Skeletal muscle tissue (tissue), 3 donors: ENCODE measurements at regions not wholly inside any gene's neighbourhood (a gene's known extent, or its start where the extent isn't known, plus 50 kb on each side); places are given as distances from the start of the nearest gene placed in this dataset.
"Not testable (repeated sequence)": the region's sequence is repeated elsewhere in the genome, so short reads cannot be mapped to it uniquely, and the experiment has no call there.

Source experiments
- H3K27ac ChIP-seq: one replicate; pipeline ENCODE4 v1.7.0; 2013; ENCODE audit warnings: mild to moderate bottlenecking, low read depth, low read length, inconsistent platforms
- H3K27me3 ChIP-seq, 3 donors: one replicate each; pipeline ENCODE4 v1.7.0; 2013; ENCODE audit warnings: low read length in 3 of 3; ENCODE audit not compliant: control insufficient read depth in 3 of 3, insufficient read depth in 3 of 3
- H3K36me3 ChIP-seq, 3 donors: one replicate each; pipeline ENCODE4 v1.7.0; 2013; ENCODE audit warnings: low read length in 3 of 3; ENCODE audit not compliant: control insufficient read depth in 3 of 3, insufficient read depth in 3 of 3
- H3K4me1 ChIP-seq, 3 donors: one replicate each; pipeline ENCODE4 v1.7.0; 2013; ENCODE audit warnings: low read length in 3 of 3, mild to moderate bottlenecking in 3 of 3; ENCODE audit not compliant: control insufficient read depth in 3 of 3, insufficient read depth in 3 of 3
- H3K4me3 ChIP-seq, 3 donors: one replicate each; pipeline ENCODE4 v1.7.0; 2013; ENCODE audit warnings: low read length in 3 of 3
- H3K9ac ChIP-seq, 3 donors: one replicate each; pipeline ENCODE4 v1.7.0; 2013; ENCODE audit warnings: low read length in 3 of 3, mild to moderate bottlenecking in 3 of 3, moderate library complexity in 2 of 3, low read depth in 1 of 3
- H3K9me3 ChIP-seq, 3 donors: one replicate each; pipeline ENCODE4 v1.7.0; 2013; ENCODE audit warnings: low read length in 3 of 3; ENCODE audit not compliant: control insufficient read depth in 3 of 3
- donor health status: Osteomylitis.

DNA sequence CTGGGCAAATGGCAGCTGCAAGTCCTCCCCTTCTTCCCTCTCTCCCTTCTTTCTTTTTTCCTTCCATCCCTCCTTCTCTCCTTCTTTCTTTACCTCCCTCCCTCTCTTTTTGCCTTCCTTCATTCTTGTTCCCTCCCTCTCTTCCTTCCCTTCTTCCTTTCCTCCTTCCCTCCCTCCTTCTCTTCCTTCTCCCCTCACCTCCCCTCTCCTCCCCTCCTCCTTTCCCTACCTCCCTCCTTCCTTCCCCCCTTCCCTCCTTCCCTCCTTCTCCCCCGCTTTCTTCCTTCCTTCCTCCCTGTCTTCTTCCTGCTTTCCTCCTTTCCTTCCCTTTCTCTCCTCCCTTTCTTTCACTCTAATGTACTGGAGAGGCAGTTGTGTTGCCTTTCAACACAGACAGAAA is 110.8 kb upstream of the SALL1 start:
- H3K9me3 ChIP-seq, result peaks cover 0 to 4% (median 0%) of the 10 kb centered on the region in 3 donors
- H3K27me3 ChIP-seq, result no peaks in the 10 kb centered on the region
- H3K36me3 ChIP-seq, result no peaks in the 10 kb centered on the region
- no peak overlapping the region for H3K9ac ChIP-seq
- no peaks in the 10 kb centered on the region for H3K4me1 ChIP-seq
- H3K27ac ChIP-seq, result no peak overlapping the region
- H3K4me3 ChIP-seq, result no peak overlapping the region

DNA sequence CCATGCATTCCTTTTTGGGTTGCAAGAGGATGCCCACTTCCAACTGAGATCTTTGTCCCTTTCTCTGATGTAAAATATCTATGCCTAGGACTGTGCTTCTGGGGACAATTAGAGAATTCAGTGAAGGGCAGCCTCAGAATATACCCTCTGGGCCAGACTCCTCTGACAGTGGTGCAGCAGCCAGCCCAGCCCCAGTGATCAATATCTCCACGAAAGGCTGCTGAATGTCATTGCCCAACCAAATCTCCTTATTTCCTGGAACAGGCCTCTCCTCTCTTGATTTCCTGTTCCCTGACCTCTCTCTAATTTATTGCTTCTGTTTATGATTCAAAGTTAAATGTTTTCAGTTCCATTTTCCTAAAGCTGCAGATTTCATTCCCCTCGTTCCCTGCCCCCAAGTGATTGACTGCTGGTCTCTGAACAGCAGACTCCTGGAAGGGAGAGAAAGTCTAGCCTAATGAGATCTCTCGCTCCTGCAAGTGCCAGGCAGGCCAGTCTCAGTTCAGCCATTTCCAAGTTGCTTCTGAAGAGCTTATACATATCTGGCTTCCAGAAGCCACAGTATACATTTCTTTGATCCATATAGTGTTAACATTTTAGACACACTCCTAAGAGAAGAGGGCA is 104.4 kb upstream of the SALL1 start:
- no peaks in the 10 kb centered on the region for H3K9me3 ChIP-seq
- no peaks in the 10 kb centered on the region for H3K36me3 ChIP-seq
- no peak overlapping the region for H3K9ac ChIP-seq

DNA sequence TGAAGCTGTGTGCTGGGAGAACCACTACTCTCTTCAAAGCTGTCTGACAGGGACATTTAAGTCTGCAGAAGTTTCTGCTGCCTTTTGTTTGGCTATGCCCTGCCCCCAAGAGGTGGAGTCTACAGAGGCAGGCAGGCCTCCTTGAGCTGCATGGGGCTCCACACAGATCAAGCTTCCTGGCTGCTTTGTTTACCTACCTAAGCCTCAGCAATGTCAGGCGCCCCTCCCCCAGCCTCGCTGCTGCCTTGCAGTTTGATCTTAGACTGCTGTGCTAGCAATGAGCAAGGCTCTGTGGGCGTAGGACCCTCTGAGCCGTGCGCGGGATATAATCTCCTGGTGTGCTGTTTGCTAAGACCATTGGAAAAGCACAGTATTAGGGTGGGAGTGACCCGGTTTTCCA is 103.3 kb upstream of the SALL1 start:
- H3K4me3 ChIP-seq, H3K27me3 ChIP-seq, H3K27ac ChIP-seq, H3K9ac ChIP-seq, H3K4me1 ChIP-seq, H3K9me3 ChIP-seq, H3K36me3 ChIP-seq: not testable (repeated sequence)

More for the DNA sequence above, 104.4 kb upstream of the SALL1 start:
- Histone ChIP-seq H3K27ac (no peak overlapping the region), H3K4me1 (no peaks in the 10 kb centered on the region), H3K4me3 (no peak overlapping the region), H3K27me3 (no peaks in the 10 kb centered on the region)

GRCh38 chr16:51248217-51248616 is 97.1 kb upstream of the SALL1 start:
- no peaks in the 10 kb centered on the region for H3K36me3 ChIP-seq
- H3K27ac ChIP-seq, result no peak overlapping the region
- H3K9ac ChIP-seq, result no peak overlapping the region
- peaks cover 0 to 5% (median 0%) of the 10 kb centered on the region in 3 donors for H3K27me3 ChIP-seq
- H3K9me3 ChIP-seq, result peaks cover 0 to 2% (median 0%) of the 10 kb centered on the region in 3 donors
- H3K4me1 ChIP-seq, result no peaks in the 10 kb centered on the region
- no peak overlapping the region for H3K4me3 ChIP-seq

- no peak overlapping the region for H3K9ac ChIP-seq
- H3K4me3 ChIP-seq, result no peak overlapping the region
- H3K9me3 ChIP-seq, result peaks cover 0 to 2% (median 0%) of the 10 kb centered on the region in 3 donors
- H3K4me1 ChIP-seq, result no peaks in the 10 kb centered on the region
- no peaks in the 10 kb centered on the region for H3K36me3 ChIP-seq
- no peak overlapping the region for H3K27ac ChIP-seq
- peaks cover 0 to 5% (median 0%) of the 10 kb centered on the region in 3 donors for H3K27me3 ChIP-seq
These were observed 94.6 kb upstream of the SALL1 start for GRCh38 chr16:51245658-51245995.

DNA sequence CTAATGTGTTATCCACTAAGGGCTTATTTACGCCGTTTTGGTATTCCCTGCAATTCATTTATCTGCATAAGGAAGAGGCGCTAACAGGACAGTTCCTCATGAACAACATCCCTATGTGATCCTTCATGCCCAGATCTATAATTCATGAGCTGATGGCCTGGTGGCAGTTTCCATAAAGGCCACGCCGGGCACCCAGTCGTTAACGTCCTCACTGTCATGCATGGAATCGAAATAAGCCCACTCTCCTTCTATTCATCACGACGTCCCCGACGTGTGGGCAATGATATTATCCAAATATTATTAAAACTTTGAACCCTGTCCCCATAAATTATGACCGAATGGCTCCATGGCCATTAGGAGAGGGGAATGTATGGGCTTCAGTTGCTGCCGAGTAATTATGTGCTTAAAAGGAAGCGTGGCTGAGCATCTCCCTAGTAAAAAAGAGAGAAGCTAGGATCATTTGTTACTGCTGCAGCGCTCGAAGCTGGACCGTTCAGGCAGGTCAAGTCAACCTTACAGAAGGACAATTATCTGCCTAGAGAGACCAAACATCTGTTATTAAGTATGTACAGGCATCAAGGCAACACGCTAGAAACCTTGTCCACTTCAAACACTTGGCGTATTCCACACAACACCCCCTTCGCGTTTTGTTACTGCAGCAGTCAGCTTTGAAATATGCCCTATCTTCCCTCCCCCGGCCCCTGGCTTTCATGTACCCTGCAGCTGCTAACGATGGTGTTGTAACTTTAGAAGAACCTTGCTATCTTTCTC is 94.0 kb upstream of the SALL1 start:
- Histone ChIP-seq H3K9me3 (peaks cover 0 to 2% (median 0%) of the 10 kb centered on the region in 3 donors), H3K27ac (no peak overlapping the region), H3K9ac (no peak overlapping the region), H3K4me3 (no peak overlapping the region), H3K27me3 (peaks cover 0 to 5% (median 0%) of the 10 kb centered on the region in 3 donors), H3K4me1 (no peaks in the 10 kb centered on the region), H3K36me3 (no peaks in the 10 kb centered on the region)

- H3K9me3 ChIP-seq, result peaks cover 0 to 2% (median 0%) of the 10 kb centered on the region in 3 donors
- H3K36me3 ChIP-seq, result no peaks in the 10 kb centered on the region
- no peaks in the 10 kb centered on the region for H3K4me1 ChIP-seq
- peaks cover 0 to 5% (median 0%) of the 10 kb centered on the region in 3 donors for H3K27me3 ChIP-seq
- H3K4me3 ChIP-seq, result no peak overlapping the region
- no peak overlapping the region for H3K27ac ChIP-seq
- H3K9ac ChIP-seq, result no peak overlapping the region
These were observed 92.9 kb upstream of the SALL1 start for GRCh38 chr16:51243936-51244436.

DNA sequence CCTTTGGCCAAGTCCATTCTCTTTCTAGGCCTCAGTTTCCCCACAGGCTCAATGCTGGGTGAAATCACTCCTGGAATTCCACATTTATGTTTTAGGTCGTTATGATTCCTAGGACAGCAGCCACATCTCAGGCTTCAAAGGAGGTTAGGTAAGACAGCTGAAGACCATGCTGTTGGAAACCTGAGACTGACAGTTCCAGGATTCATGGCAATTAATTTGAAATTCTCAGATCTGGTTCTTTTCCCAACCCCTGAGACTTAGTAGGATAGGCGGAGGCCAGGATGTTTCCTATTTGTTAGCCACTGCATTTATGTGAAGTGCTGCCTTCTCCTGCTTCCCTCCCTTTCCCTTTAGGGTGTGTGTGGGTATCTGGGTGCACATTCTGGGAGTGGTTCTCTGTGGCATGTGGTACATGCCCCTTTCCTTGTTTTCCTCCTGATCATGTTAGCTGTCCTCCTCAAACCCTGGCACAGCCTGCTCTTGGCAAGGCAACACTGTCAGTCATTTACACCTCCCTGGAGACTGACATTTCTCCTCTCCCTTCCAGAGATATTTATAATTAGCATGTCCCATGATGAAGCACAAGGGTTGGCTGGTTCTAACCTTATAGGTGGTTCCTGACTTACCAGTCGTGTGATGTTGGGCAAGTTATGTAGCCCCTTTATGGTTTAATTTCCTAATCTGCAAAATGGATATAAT is 91.4 kb upstream of the SALL1 start:
- H3K9me3 ChIP-seq, result peaks cover 0 to 2% (median 0%) of the 10 kb centered on the region in 3 donors
- H3K36me3 ChIP-seq, result no peaks in the 10 kb centered on the region
- H3K9ac ChIP-seq, result no peak overlapping the region
- no peak overlapping the region for H3K27ac ChIP-seq
- H3K27me3 ChIP-seq, result peaks cover 0 to 5% (median 0%) of the 10 kb centered on the region in 3 donors
- H3K4me3 ChIP-seq, result no peak overlapping the region
- no peaks in the 10 kb centered on the region for H3K4me1 ChIP-seq

DNA sequence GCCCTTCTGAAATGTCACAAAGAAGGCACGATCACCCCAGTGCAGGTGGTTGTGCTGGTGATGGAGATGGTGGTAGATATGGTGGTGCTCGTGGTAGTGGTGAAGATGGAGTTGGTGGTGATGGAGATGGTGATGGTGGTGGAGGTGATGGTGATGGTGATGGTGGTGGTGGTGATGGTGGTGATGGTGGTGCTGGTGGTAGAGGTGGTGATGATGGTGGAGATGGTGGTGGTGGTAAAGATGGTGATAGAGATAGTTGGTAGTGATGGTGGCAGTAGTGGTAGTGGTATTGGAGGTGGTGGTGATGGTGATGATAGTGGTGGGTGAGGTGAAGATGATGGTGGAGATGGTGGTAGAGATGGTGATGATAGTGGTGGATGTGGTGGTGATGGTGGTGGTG is 88.1 kb upstream of the SALL1 start:
- Histone ChIP-seq H3K36me3 (no peaks in the 10 kb centered on the region), H3K27ac (no peak overlapping the region), H3K27me3 (no peaks in the 10 kb centered on the region), H3K4me3 (no peak overlapping the region), H3K9ac (no peak overlapping the region), H3K9me3 (no peaks in the 10 kb centered on the region), H3K4me1 (no peaks in the 10 kb centered on the region)

- H3K4me3 ChIP-seq, result no peak overlapping the region
- H3K4me1 ChIP-seq, result no peaks in the 10 kb centered on the region
- H3K9ac ChIP-seq, result no peak overlapping the region
- H3K36me3 ChIP-seq, result no peaks in the 10 kb centered on the region
- H3K9me3 ChIP-seq, result no peaks in the 10 kb centered on the region
- H3K27me3 ChIP-seq, result no peaks in the 10 kb centered on the region
- no peak overlapping the region for H3K27ac ChIP-seq
These were observed 86.8 kb upstream of the SALL1 start for GRCh38 chr16:51237861-51238378.
